GM12878 (cell line): ENCODE measurements at regions not wholly inside any gene's neighbourhood (a gene's known extent, or its start where the extent isn't known, plus 50 kb on each side); places are given as distances from the start of the nearest gene placed in this dataset.

Experiments used
- ATAC-seq: fragments of 200-7000 bp; cut with Tn5 transposase; 3 replicates; pipeline ENCODE4 v1.9.1; 2020; ENCODE audit warnings: mild to moderate bottlenecking, moderate library complexity
- BruUV-seq: library from RNA; stranded (reverse); fragments of 400-500 nt; replicated peaks from 2 replicates; lab custom pipeline; 2021; lab: Mats Ljungman, UMichigan
- CTCF ChIA-PET: fragments of 300-600 bp; sonication (Branson Sonifier 250); formaldehyde crosslinking; extraction: SDS; loops from one replicate; lab custom pipeline; 2021; ENCODE audit warnings: inconsistent platforms; lab: Yijun Ruan, JAX
- POLR2A ChIA-PET: fragments of 350-600 bp; formaldehyde crosslinking; extraction: SDS; loops from one replicate; lab custom pipeline; 2021; ENCODE audit warnings: inconsistent platforms; lab: Charles Lee
- RAD21 ChIA-PET: fragments of 300-600 bp; sonication (Branson Sonifier 250); formaldehyde crosslinking; loops from one replicate; lab custom pipeline; 2023; ENCODE audit warnings: antibody characterized with exemption; ENCODE audit not compliant: unreplicated experiment; lab: Charles Lee
- SMC1A ChIA-PET: fragments of 300-600 bp; sonication (Branson Sonifier 250); formaldehyde crosslinking; loops from one replicate; lab custom pipeline; 2023; ENCODE audit not compliant: unreplicated experiment, uncharacterized antibody; lab: Charles Lee
- DNase-seq: peaks from one replicate; pipeline ENCODE4 v3.0.0-alpha.2; 2011; ENCODE audit warnings: low read depth, low spot score
- FAIRE-seq: peaks from 3 replicates; lab custom pipeline; 2011; peaks lifted over from hg19 to GRCh38; lab: Jason Lieb, UNC
- H2AFZ ChIP-seq: 2 replicates; pipeline ENCODE4 v1.6.0; 2011; ENCODE audit warnings: low read depth, low read length, control low read depth; ENCODE audit not compliant: control insufficient read depth
- H3K27ac ChIP-seq: 2 replicates; pipeline ENCODE4 v1.5.1; 2011; ENCODE audit warnings: control low read depth; ENCODE audit not compliant: control insufficient read depth, insufficient read depth
- H3K27me3 ChIP-seq, 2 experiments: replicated peaks in 1 of 2; 2 replicates each; pipeline versions ENCODE4 v1.6.0 to v1.6.1; 2011; ENCODE audit warnings: low read length in 1 of 2; ENCODE audit not compliant: control insufficient read depth in 2 of 2, insufficient read depth in 2 of 2
- H3K36me3 ChIP-seq, 2 experiments: 2 replicates each; pipeline ENCODE4 v1.5.1; 2011; ENCODE audit warnings: low read length in 1 of 2; ENCODE audit not compliant: control insufficient read depth in 2 of 2, insufficient read depth in 2 of 2
- H3K4me1 ChIP-seq: 2 replicates; pipeline ENCODE4 v1.6.1; 2011; ENCODE audit warnings: mild to moderate bottlenecking, low read length, moderate library complexity, mixed read lengths; ENCODE audit not compliant: control insufficient read depth, insufficient read depth
- H3K4me2 ChIP-seq: 2 replicates; pipeline ENCODE4 v1.6.0; 2011; ENCODE audit warnings: control low read depth; ENCODE audit not compliant: control insufficient read depth, insufficient read depth
- H3K4me3 ChIP-seq: fragments of 200-600 bp; sonication (generic); 2 replicates; pipeline ENCODE4 v1.5.1; 2016
- H3K79me2 ChIP-seq: 2 replicates; pipeline ENCODE4 v1.6.0; 2011; ENCODE audit warnings: low read length; ENCODE audit not compliant: control insufficient read depth, insufficient read depth
- H3K9ac ChIP-seq: 2 replicates; pipeline ENCODE4 v1.8.0; 2011; ENCODE audit warnings: low read length, control low read depth, mixed read lengths; ENCODE audit not compliant: control insufficient read depth, insufficient read depth
- H3K9me3 ChIP-seq: replicated peaks from 3 replicates; pipeline ENCODE4 v1.5.1; 2011; ENCODE audit warnings: mild to moderate bottlenecking, low read length; ENCODE audit not compliant: control insufficient read depth, insufficient read depth
- H4K20me1 ChIP-seq: 2 replicates; pipeline ENCODE4 v1.6.0; 2011; ENCODE audit not compliant: control insufficient read depth, insufficient read depth
- CBX3 ChIP-seq: fragments of 200-600 bp; sonication (generic); IDR thresholded peaks from 2 replicates; pipeline ENCODE4 v1.6.1; 2016; ENCODE audit warnings: low read depth, borderline replicate concordance
- CBX5 ChIP-seq: sonication (generic); IDR thresholded peaks from 2 replicates; pipeline ENCODE4 v1.6.1; 2016; ENCODE audit warnings: low read depth, moderate library complexity, mild to moderate bottlenecking, inconsistent platforms
- ESRRA ChIP-seq: IDR thresholded peaks from 2 replicates; pipeline ENCODE4 v1.6.1; 2012; ENCODE audit warnings: mild to moderate bottlenecking, low read length, improper control_type of control experiment
- EZH2 ChIP-seq: IDR thresholded peaks from 2 replicates; pipeline ENCODE4 v1.6.1; 2012; ENCODE audit warnings: low read depth, mild to moderate bottlenecking, control low read depth, inconsistent platforms, low read length, borderline replicate concordance; ENCODE audit not compliant: control insufficient read depth
- FOXM1 ChIP-seq: IDR thresholded peaks from 2 replicates; pipeline ENCODE4 v1.6.1; 2012; ENCODE audit warnings: low read depth, mild to moderate bottlenecking, inconsistent platforms, low read length, moderate library complexity
- JUNB ChIP-seq: IDR thresholded peaks from 2 replicates; pipeline ENCODE4 v1.6.1; 2016; ENCODE audit warnings: antibody characterized with exemption, mild to moderate bottlenecking
- NR2F1 ChIP-seq: fragments of 450-650 bp; conservative IDR thresholded peaks from 2 replicates; pipeline ENCODE4 v1.6.1; 2017; ENCODE audit warnings: mild to moderate bottlenecking
- RAD21 ChIP-seq: IDR thresholded peaks from 2 replicates; pipeline ENCODE4 v1.6.1; 2011; ENCODE audit warnings: mild to moderate bottlenecking, low read depth, low read length, moderate library complexity; ENCODE audit not compliant: insufficient read depth
- RCOR1 ChIP-seq: conservative IDR thresholded peaks from 2 replicates; pipeline ENCODE4 v1.6.1; 2012; ENCODE audit warnings: low read depth, low read length, improper control_type of control experiment
- SRF ChIP-seq, 2 experiments: IDR thresholded peaks; 2 replicates each; pipeline ENCODE4 v1.6.1; 2011; ENCODE audit warnings: low read depth in 2 of 2, low read length in 2 of 2, mild to moderate bottlenecking in 1 of 2, moderate library complexity in 1 of 2
- STAT1 ChIP-seq: fragments of 450-650 bp; conservative IDR thresholded peaks from 2 replicates; pipeline ENCODE4 v1.6.1; 2014; ENCODE audit warnings: antibody characterized with exemption, mild to moderate bottlenecking
- ZNF274 ChIP-seq: IDR thresholded peaks from one replicate; pipeline ENCODE4 v1.8.0; 2011; ENCODE audit not compliant: insufficient read length, insufficient read depth
- in situ Hi-C: fragments of 300-500 bp; cut with MboI; formaldehyde crosslinking; loops from 9 replicates; pipeline ENCODE4 v1.14.3; 2018; ENCODE audit warnings: mixed read lengths
- intact Hi-C: fragments of 100-400 bp; cut with micrococcal nuclease; formaldehyde crosslinking; loops from one replicate; pipeline ENCODE4 v1.14.2; 2022; ENCODE audit not compliant: unreplicated experiment
- TF ChIP-seq, protein P1 (sequence below): IDR thresholded peaks from 2 replicates; pipeline ENCODE4 v1.6.1; 2012; ENCODE audit warnings: low read depth, low read length, improper control_type of control experiment
- TF ChIP-seq, protein P2 (sequence below): fragments of 450-650 bp; IDR thresholded peaks from 2 replicates; pipeline ENCODE4 v1.6.1; 2017; ENCODE audit warnings: mild to moderate bottlenecking
- TF ChIP-seq, protein P3 (sequence below): IDR thresholded peaks from 2 replicates; pipeline ENCODE4 v1.6.1; 2012; ENCODE audit warnings: low read depth, low read length, improper control_type of control experiment

DNA sequence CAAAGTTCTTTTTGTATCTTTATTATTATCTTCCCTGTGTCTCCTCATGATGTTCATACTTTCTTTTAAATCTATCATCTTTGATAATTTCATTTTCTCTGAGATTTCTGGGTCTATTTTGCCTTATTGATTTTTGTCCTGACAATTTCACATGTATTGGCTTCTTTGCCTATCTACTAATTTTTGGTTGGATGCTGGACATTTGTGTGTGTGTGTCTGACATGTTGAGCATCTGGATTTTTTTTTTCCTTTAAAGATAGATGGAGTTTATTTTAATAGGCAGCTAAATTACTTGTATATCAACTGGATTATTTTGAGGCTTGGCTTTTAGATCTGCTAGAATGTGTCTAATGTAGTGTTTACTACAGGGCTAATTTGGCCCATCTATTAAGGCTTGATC, 178.0 kb upstream of the MOCS2 start:
- RAD21 ChIA-PET, result no interaction called here
- H3K4me2 ChIP-seq, result no peak overlapping the region
- TF ChIP-seq ESRRA, result no peak
- TF ChIP-seq STAT1, result no peak
- TF ChIP-seq ZNF274, result no peak
- no peak for TF ChIP-seq FOXM1
- TF ChIP-seq SRF (IDR thresholded peaks at IDR 0.05; ENCODE audit: low read depth in 2 of 2, low read length in 2 of 2), result no peak
- TF ChIP-seq, all 136 proteins: peak for 0
- ChIA-PET CTCF (interaction anchor here (0.7 kb wide), 1 partner anchor 131 kb away, joined by 4 read pairs; no protein-coding TSS in a partner anchor), POLR2A (no interaction called here), SMC1A (interaction anchor here (0.6 kb wide), 1 partner anchor 17 kb away, joined by 4 read pairs; no protein-coding TSS in a partner anchor)
- Histone ChIP-seq H4K20me1 (no peaks in the 10 kb centered on the region), H2AFZ (no peak overlapping the region), H3K4me1 (no peaks in the 10 kb centered on the region), H3K36me3 (no peaks in the 10 kb centered on the region), H3K27ac (no peak overlapping the region), H3K27me3 (no peaks in the 10 kb centered on the region), H3K9me3 (no peaks in the 10 kb centered on the region), H3K4me3 (no peak overlapping the region), H3K9ac (no peak overlapping the region), H3K79me2 (no peaks in the 10 kb centered on the region)
- BruUV-seq, result no TSS peak
- intact Hi-C loops, result no loop called here
- in situ Hi-C loops, result no loop called here
- no peak for ATAC-seq
- no peak for FAIRE-seq
- DNase-seq, result no peak

DNA sequence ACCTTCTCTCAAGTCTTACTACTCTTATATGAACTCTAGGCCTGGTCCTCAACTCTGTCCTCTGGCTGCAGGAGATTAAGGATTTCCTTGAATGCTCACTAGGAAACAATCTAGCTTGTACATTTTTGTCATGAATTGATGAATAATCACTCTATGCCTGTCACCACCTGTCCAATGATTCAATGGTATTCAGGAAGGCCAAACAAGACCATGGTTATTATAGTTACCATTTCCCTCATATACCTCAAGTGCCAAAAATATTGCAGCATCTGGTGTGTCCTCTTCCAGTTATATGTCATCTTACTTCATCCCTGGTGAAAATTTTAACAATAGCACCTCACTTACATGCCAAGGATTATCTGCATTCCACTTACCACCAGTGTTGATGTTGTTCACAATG, 179.0 kb upstream of the MOCS2 start:
- FAIRE-seq (no peak), DNase-seq (no peak)
- TF ChIP-seq RCOR1 (no peak), JUNB (no peak), SRF (IDR thresholded peaks at IDR 0.05; ENCODE audit: low read depth in 2 of 2, low read length in 2 of 2) (no peak), NR2F1 (no peak), EZH2 (no peak), CBX3 (no peak), RAD21 (no peak), CBX5 (no peak)
- TF ChIP-seq, protein P1, sequence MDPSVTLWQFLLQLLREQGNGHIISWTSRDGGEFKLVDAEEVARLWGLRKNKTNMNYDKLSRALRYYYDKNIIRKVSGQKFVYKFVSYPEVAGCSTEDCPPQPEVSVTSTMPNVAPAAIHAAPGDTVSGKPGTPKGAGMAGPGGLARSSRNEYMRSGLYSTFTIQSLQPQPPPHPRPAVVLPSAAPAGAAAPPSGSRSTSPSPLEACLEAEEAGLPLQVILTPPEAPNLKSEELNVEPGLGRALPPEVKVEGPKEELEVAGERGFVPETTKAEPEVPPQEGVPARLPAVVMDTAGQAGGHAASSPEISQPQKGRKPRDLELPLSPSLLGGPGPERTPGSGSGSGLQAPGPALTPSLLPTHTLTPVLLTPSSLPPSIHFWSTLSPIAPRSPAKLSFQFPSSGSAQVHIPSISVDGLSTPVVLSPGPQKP, result no peak
- TF ChIP-seq, protein P2, sequence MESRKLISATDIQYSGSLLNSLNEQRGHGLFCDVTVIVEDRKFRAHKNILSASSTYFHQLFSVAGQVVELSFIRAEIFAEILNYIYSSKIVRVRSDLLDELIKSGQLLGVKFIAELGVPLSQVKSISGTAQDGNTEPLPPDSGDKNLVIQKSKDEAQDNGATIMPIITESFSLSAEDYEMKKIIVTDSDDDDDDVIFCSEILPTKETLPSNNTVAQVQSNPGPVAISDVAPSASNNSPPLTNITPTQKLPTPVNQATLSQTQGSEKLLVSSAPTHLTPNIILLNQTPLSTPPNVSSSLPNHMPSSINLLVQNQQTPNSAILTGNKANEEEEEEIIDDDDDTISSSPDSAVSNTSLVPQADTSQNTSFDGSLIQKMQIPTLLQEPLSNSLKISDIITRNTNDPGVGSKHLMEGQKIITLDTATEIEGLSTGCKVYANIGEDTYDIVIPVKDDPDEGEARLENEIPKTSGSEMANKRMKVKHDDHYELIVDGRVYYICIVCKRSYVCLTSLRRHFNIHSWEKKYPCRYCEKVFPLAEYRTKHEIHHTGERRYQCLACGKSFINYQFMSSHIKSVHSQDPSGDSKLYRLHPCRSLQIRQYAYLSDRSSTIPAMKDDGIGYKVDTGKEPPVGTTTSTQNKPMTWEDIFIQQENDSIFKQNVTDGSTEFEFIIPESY, result no peak
- TF ChIP-seq, protein P3, sequence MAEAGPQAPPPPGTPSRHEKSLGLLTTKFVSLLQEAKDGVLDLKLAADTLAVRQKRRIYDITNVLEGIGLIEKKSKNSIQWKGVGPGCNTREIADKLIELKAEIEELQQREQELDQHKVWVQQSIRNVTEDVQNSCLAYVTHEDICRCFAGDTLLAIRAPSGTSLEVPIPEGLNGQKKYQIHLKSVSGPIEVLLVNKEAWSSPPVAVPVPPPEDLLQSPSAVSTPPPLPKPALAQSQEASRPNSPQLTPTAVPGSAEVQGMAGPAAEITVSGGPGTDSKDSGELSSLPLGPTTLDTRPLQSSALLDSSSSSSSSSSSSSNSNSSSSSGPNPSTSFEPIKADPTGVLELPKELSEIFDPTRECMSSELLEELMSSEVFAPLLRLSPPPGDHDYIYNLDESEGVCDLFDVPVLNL, result no peak

More for the DNA sequence above, 179.0 kb upstream of the MOCS2 start:
- intact Hi-C loops (no loop called here), in situ Hi-C loops (no loop called here)
- ATAC-seq, result no peak
- H3K79me2 ChIP-seq, result no peaks in the 10 kb centered on the region
- H3K9me3 ChIP-seq, result no peaks in the 10 kb centered on the region
- SMC1A ChIA-PET, result no interaction called here
- no TSS peak for BruUV-seq
- CTCF ChIA-PET, result no interaction called here
- no peaks in the 10 kb centered on the region for H4K20me1 ChIP-seq
- no peaks in the 10 kb centered on the region for H3K27me3 ChIP-seq
- H3K36me3 ChIP-seq, result no peaks in the 10 kb centered on the region
- no peak overlapping the region for H3K27ac ChIP-seq
- no peak overlapping the region for H2AFZ ChIP-seq
- no peak overlapping the region for H3K4me2 ChIP-seq
- RAD21 ChIA-PET, result no interaction called here
- POLR2A ChIA-PET, result no interaction called here
- no peaks in the 10 kb centered on the region for H3K4me1 ChIP-seq
- no peak overlapping the region for H3K4me3 ChIP-seq
- H3K9ac ChIP-seq, result no peak overlapping the region
